BJ (cell line): ENCODE measurements at regions not wholly inside any gene's neighbourhood (a gene's known extent, or its start where the extent isn't known, plus 50 kb on each side); places are given as distances from the start of the nearest gene placed in this dataset.

Experiments used
- CTCF ChIA-PET: fragments of 350-600 bp; formaldehyde crosslinking; extraction: SDS; loops from one replicate; lab custom pipeline; 2021; ENCODE audit warnings: antibody characterized with exemption, inconsistent platforms; lab: Yijun Ruan, JAX
- POLR2A ChIA-PET: fragments of 300-600 bp; sonication (Branson Sonifier 250); formaldehyde crosslinking; extraction: SDS; loops from one replicate; lab custom pipeline; 2021; ENCODE audit warnings: antibody characterized with exemption; lab: Charles Lee
- DNase-seq: peaks from one replicate; pipeline ENCODE4 v3.0.0-alpha.2; 2011; ENCODE audit warnings: low read depth
- H3K27me3 ChIP-seq: 2 replicates; pipeline ENCODE4 v1.6.0; 2011; ENCODE audit warnings: low read length; ENCODE audit not compliant: control insufficient read depth, insufficient read depth
- H3K36me3 ChIP-seq: 2 replicates; pipeline ENCODE4 v1.5.1; 2011; ENCODE audit warnings: low read length; ENCODE audit not compliant: control insufficient read depth, insufficient read depth
- H3K4me3 ChIP-seq: 2 replicates; pipeline ENCODE4 v1.5.1; 2011; ENCODE audit warnings: low read depth, mild to moderate bottlenecking, control low read depth, low read length
- CTCF ChIP-seq: IDR thresholded peaks from 2 replicates; pipeline ENCODE4 v1.5.1; 2011; ENCODE audit warnings: low read depth, mild to moderate bottlenecking, control low read depth, inconsistent platforms, low read length, moderate library complexity; ENCODE audit not compliant: insufficient read depth

- POLR2A ChIA-PET, result no interaction called here
- Histone ChIP-seq H3K36me3 (no peaks in the 10 kb centered on the region), H3K4me3 (no peak overlapping the region), H3K27me3 (no peaks in the 10 kb centered on the region)
- DNase-seq, result no peak
- CTCF ChIA-PET, result no interaction called here
- no peak for TF ChIP-seq CTCF
These were observed 242.1 kb downstream of the CTTN start for GRCh38 chr11:70640408-70640807.

- no peak for DNase-seq
- ChIA-PET POLR2A (no interaction called here), CTCF (no interaction called here)
- no peak overlapping the region for H3K4me3 ChIP-seq
- no peaks in the 10 kb centered on the region for H3K27me3 ChIP-seq
- no peak for TF ChIP-seq CTCF
- no peaks in the 10 kb centered on the region for H3K36me3 ChIP-seq
These were observed 243.0 kb downstream of the CTTN start for GRCh38 chr11:70641369-70641768.

GRCh38 chr11:70642266-70642665 lies 243.9 kb downstream of the CTTN start:
- Histone ChIP-seq H3K36me3 (no peaks in the 10 kb centered on the region), H3K4me3 (no peak overlapping the region), H3K27me3 (no peaks in the 10 kb centered on the region; the same call in 1 of the 2 replicates)
- DNase-seq, result no peak
- ChIA-PET CTCF (no interaction called here), POLR2A (no interaction called here)
- TF ChIP-seq CTCF, result no peak

- no peak for TF ChIP-seq CTCF
- Histone ChIP-seq H3K27me3 (peaks cover 2% of the 10 kb centered on the region; the same call in 1 of the 2 replicates), H3K36me3 (no peaks in the 10 kb centered on the region), H3K4me3 (no peak overlapping the region)
- no peak for DNase-seq
- ChIA-PET POLR2A (no interaction called here), CTCF (no interaction called here)
These were observed 245.3 kb downstream of the CTTN start for GRCh38 chr11:70643642-70644041.

GRCh38 chr11:70644343-70645060 lies 246.2 kb downstream of the CTTN start:
- DNase-seq, result no peak

More at GRCh38 chr11:70644343-70645060, 246.2 kb downstream of the CTTN start:
- Histone ChIP-seq H3K36me3 (no peaks in the 10 kb centered on the region), H3K4me3 (no peak overlapping the region), H3K27me3 (peaks cover 2% of the 10 kb centered on the region; the same call in 1 of the 2 replicates)
- ChIA-PET POLR2A (no interaction called here), CTCF (no interaction called here)
- TF ChIP-seq CTCF, result no peak
